ENCODE measurements at regions not wholly inside any gene's neighbourhood (a gene's known extent, or its start where the extent isn't known, plus 50 kb on each side); places are given as distances from the start of the nearest gene placed in this dataset.
"Not testable (repeated sequence)": the region's sequence is repeated elsewhere in the genome, so short reads cannot be mapped to it uniquely, and the experiment has no call there.

DNA sequence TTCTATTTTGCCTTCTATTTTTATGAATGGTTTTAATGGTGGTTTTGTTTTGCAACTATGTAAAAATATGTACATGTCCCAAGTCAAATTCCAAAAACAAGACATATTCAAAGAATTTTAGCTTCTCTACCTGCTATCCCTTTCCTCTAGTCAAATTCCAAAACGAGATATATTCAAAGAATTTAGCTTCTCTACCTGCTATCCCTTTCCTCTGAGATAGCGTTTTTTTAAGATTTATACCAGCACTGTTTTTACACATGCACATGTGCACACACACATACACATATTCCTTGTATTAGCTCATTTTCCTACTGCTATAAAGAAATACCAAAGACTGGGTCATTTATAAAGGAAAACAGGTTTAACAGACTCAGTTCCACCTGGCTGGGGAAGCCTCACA is 199.1 kb upstream of the ARL4C start:
- intact Hi-C loops (cut with micrococcal nuclease), result no loop called here

- intact Hi-C loops (cut with micrococcal nuclease), result no loop called here
Observed at GRCh38 chr2:234694244-234695013, 197.5 kb upstream of the ARL4C start.

DNA sequence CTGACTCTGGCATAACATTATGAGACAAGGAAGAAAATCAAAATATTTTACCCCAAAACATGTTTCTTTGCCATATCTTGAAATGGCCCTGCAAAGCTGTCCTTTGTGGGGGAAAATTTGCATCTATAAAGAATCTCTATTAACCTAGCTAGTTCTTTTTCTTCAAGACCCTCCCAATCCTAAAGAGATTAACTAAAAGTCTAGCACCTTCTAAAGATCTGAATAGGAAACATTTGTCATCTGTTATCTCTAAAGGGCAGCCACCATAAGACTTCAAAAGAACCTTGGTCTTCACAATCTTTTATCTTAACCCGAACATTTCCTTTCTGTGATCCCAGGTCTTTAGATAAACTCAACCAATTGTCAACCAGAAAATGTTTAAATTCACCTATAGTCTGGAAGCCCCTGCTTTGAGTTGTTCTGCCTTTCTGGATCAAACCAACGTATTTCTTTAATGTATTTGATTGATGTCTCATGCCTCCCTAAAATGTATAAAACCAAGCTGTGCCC is 196.9 kb upstream of the ARL4C start:
- intact Hi-C loops (cut with micrococcal nuclease), result not testable (repeated sequence)

GRCh38 chr2:234693191-234693590 is 196.3 kb upstream of the ARL4C start:
- intact Hi-C loops (cut with micrococcal nuclease), result not testable (repeated sequence)

- intact Hi-C loops (cut with micrococcal nuclease), result no loop called here
Observed at GRCh38 chr2:234691968-234692955, 195.4 kb upstream of the ARL4C start.

- intact Hi-C loops (cut with micrococcal nuclease), result no loop called here
Observed at GRCh38 chr2:234691214-234691575, 194.3 kb upstream of the ARL4C start.

DNA sequence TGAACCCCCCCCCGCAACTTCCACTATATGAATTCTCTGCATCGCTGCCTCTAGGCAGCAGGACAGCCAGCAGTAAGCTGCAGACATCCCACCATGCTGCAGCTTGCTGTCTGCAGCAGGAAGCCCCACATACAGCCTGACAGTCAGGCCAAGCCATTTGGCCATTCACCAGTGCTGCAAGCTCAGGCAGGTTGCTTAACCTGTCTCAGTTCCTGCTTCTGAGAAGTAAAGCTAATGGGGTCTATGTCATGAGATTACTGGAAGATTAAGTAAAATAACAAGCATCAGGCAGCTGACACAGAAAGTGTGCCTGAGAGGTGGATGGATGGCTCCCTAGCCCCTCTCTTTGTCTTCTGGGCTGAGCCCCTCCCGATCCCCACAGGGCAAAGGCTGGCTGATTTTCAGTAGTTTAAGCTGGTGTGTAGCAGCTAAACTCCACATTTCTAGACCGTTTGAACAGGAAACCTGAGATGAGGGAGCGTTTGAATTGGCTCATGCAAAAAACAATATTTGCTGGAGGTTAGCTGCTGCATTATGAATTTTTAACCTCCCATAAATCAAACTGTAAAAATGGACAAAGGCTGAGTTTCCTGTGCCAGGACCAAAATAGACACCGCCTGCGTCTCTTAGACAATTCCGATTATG is 193.8 kb upstream of the ARL4C start:
- intact Hi-C loops (cut with micrococcal nuclease), result no loop called here

GRCh38 chr2:234689911-234690379 is 193.1 kb upstream of the ARL4C start:
- intact Hi-C loops (cut with micrococcal nuclease), result no loop called here

DNA sequence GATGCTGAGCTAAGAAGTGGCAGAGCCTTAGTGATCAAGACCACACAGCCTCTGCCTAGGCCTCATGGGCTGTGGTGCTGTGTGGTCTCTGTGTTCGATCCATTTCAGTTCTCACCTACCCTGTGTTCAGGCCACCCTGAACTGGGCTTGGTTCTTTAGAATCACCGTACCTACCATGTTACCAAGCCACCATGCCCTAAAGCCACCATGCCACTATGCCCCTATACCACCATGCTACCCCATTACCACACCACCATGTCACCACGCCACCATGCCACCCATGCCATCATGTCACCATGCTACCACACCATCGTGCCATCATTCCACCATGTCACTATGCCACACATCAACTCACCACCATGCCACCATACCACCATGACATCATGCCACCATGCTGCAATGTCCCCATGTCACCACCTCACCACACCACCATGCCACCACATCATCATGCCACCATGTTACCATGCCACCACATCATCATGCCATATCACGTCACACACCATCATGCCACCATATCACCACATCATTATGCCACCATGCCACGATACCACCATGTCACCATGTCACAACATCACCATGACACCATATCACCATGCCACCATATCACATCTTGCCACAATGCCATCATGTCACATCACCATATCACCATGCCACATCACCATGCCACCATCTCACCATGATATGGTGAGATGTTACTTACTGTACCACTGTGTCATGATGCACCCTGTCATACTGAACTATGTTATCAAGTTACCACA is 191.0 kb upstream of the ARL4C start:
- intact Hi-C loops (cut with micrococcal nuclease), result no loop called here

- intact Hi-C loops (cut with micrococcal nuclease), result no loop called here
Observed at GRCh38 chr2:234686088-234686890, 189.4 kb upstream of the ARL4C start.

DNA sequence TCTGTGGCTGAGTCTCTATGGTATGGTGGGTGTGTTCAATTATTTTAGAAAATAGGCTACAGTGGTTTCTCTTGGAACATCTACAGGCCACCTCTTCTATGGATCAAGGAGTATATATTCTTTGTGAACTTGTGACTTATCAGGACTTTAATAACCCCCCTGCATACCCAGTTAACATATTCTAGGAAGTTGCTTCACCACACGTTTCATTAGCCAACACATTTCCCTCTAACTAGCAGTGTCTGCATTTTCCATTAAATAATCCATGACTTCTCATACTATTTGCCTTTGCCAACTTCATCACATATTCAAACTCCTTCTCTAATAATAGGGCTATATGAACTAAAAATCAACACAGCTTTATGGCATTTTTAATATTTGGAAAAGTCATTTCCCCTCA is 187.6 kb upstream of the ARL4C start:
- intact Hi-C loops (cut with micrococcal nuclease), result no loop called here

DNA sequence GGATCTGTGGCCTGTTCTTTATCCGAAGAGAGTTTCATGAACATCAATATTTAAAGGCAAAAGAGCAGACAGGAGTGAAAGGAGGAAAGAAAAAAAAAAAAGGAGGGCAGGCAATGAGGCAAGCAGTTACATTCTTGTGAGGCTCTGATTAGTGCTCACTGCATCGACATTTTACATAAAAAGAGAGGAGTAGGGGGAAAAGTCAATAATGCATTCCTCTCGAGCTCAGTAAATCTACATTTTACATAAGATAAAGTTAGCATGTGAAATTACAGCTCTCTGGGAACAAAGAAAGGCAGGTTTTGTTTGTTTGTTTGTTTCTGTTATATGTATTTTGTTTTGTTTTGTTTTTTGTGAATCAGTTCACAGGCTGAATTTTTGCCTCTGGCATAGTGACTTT is 187.1 kb upstream of the ARL4C start:
- intact Hi-C loops (cut with micrococcal nuclease), result no loop called here

DNA sequence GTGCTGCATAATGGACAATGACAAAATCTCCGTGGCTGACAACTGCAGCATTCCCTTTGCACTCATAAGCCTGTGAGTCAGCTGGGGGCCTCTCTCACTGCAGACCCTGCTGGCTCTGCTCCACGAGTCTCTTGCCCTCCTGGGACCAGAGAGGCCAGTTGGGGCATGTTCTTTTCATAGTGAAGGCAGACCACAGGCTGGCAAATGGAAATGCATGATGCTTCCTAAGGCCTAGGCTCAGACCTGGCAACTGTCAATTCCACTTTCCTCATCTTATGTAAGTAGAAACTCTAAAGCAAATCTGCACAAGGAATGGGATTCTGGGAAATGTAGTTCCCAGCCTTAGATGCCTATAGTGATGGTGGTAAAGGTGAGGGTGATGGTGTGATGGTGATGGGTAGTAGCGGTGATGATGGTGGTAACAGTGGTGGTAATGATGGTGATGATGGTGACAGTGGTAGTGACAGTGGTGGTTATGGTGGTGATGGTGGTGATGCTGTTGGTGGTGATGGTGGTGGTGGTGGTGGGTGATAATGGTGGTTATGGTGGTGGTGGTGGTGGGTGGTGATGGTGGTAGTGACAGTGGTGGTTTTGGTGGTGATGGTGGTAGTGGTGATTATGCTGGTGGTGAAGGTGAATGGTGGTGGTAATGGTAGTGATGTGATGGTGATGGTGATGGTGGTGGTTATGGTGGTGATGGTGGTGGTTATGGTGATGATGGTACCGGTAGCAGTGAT is 185.8 kb upstream of the ARL4C start:
- intact Hi-C loops (cut with micrococcal nuclease), result no loop called here

DNA sequence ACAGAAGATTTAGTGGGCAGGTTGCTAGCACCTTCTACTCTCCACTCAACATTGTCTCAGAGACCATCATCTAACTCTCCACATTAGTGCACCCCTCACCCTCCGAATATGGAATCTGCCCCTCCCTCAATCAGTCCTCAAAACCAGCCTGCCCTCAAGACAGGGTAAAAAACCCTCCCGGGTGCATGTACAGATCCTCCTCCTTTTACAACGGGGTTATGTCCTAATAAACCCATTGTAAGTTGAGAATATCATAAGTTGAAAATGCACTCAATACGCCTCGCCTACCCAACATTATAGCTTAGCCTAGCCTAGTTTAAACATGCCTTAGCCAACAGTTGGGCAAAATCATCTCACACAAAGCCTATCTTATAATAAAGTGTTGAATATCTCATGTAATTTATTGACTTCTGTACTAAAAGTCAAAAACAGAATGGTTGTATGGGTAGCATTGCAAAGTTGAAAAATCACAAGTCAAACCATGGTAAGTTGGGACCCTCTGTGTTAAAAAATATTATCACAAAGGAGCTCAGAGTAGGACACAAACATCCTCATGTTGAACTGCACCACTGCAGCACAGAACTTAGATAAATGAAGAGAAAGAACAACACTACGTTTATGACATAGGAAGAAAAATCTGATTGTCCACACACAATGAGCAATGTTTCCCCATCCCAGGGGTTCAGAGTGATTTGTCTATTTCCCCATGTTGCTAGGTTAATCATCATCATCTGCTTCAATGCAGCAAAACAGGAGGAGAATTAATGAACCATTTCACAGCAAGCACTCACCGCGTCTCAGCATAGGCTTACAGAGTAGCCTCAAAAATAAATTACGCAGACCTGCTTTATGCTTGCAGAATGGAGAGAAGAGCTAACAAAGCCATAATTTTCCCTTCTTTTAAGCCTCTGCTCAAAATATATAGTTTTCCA is 184.1 kb upstream of the ARL4C start:
- intact Hi-C loops (cut with micrococcal nuclease), result no loop called here

DNA sequence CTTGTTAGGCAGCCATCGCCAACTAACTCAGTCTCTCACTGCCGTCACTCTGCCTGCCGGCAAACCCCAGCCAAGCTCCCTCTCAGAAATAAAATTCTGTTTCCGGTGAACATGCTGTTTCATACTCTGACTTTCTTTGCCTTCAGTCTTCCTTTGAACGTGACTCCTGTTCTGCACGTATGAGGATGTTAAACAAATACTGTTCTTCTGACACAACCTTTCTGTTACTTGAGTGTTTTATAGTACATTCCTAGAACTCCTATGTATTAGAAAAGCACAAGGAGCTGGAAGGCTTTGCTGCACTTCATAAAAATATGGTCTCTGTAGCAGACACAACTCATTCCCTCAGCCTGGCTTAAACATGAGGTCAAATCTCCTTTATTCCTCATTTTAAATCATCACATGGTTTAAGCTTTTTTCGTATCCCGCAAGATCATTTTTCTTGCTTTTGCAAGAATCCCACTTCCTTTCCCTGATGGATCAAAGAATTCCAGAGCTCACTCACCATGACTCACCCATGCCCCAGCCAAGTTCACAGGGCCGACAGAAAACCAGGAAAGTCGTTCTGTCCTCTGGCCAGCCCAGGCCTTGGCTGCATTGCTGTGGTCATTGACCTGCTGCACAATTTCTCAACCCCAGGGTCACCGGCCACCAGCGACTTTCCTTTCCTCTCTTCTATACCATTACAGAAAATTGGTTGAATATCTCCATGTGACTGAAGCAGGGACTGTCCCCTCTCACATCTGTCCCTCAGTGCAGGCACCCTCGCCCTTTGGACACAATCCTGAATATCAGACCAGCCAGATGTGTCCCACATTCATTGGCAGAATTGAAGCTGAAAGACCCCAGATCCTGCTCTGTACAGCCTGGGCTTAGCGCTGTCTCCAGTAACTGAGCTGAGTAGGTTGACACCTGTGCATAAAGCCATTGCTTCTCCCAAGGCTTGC is 183.1 kb upstream of the ARL4C start:
- intact Hi-C loops (cut with micrococcal nuclease), result no loop called here

GRCh38 chr2:234679301-234679740 is 182.4 kb upstream of the ARL4C start:
- intact Hi-C loops (cut with micrococcal nuclease), result no loop called here

DNA sequence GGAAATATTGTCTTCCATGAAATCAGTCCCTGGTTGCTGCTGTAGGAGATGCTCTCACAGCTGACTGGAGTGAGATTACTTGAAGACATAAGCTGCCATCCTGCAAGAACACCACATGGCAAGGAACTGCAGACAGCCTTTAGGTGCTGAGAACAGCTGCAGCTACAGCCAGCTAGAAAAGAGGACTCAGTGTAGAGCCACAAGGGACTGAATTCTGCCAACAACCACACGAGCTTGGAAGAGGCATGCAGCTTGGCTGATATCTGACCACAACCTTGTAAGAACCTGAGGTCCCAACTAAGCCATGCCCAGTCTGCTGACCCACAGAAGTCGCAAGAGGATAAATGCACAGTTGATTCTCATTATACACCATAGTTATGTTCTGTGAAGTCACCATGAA is 181.8 kb upstream of the ARL4C start:
- intact Hi-C loops (cut with micrococcal nuclease), result no loop called here
